Right renal pelvis (tissue), 4 donors: ENCODE measurements at regions not wholly inside any gene's neighbourhood (a gene's known extent, or its start where the extent isn't known, plus 50 kb on each side); places are given as distances from the start of the nearest gene placed in this dataset.
"Not testable (repeated sequence)": the region's sequence is repeated elsewhere in the genome, so short reads cannot be mapped to it uniquely, and the experiment has no call there.

Experiments used
- DNase-seq, 4 donors: peaks; one replicate each; pipeline ENCODE4 v3.0.0-alpha.2; 2013; ENCODE audit warnings: low read depth in 4 of 4, low spot score in 3 of 4, missing footprints in 1 of 4

DNA sequence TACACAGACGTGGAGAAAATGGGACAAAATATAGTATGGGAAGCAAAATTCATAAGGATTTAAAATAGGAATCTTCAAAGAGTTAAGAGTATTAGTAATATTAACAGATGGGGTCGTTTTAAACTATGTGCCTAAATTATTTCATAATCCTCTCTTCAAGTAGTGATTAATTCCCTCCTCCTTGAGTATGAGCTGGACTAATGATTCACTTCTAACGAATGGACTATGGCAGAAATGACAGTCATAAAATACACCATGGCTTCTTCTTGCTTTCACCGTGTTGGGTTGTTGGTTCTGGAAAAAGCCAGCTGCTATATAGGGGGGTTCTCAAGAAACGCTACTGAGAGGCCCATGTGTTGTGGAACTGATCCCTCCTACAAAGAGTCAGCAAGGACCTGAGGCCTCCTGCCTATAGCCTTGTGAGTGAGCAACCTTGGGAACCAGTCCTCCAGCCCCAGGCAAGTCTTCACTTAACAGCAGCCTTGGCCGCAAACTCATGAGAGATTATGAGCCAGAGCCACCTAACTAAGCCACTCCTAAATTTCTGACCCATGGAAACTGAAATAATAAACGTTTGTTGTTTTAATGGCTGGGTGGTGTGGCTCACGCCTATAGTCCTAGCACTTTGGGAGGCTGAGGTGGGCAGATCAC lies 64.8 kb upstream of the ABHD2 start:
- DNase-seq: no peak

DNA sequence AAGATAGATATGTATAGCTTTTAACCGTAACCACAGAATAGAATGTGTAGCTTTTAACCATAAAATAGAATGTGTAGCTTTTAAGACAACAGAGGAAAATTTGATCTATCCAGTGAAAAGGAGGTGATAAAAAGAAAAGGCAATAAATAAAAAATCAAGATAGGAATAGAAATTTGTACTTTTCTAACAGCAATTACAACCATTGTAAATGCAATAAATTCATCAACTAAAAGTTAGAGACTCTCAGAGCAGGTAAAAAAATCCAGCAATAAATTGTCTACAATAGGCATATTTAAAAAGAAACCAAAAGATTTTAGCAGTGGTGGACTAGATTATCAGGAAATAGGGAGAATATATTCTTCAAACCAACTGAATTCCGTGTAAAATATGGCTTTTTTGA lies 63.8 kb upstream of the ABHD2 start:
- no peak for DNase-seq

GRCh38 chr15:89026167-89026566 lies 62.1 kb upstream of the ABHD2 start:
- no peak for DNase-seq

DNA sequence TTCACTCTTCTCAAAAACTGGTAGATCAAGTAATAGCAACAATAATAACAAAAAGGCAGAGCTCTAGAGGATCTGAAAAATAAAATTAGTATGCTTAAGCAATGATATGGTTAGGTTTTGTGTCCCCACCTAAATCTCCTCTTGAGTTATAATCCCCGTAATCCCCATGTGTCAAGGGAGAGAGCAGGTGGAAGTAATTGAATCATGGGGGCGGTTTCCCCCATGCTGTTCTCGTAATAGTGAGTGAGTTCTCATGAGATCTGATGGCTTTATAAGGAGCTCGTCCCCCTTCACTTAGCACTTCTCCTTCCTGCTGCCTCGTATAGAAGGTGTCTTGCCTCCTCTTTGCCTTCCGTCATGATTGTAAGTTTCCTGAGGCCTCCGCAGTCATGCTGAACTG lies 60.2 kb upstream of the ABHD2 start:
- DNase-seq: no peak

DNA sequence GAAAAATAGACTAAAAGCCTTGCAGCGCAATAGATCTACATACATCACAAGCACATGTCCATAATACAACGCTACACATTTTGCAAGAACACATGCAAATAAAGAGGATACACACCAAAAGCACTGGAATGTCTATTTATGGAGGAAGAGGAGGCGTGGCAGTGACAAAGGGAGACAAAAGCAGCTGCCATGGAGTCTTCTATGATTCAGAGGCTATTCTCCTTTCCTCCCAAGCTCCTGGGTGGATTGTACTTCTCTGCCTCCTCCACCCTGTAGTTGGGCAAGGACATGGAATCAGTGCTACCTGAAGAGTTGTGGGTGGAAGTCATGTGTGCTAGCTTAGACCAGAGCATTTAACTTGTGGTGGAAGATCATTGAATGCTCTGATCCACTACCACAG lies 57.9 kb upstream of the ABHD2 start:
- no peak for DNase-seq

GRCh38 chr15:89031637-89032285 lies 56.5 kb upstream of the ABHD2 start:
- not testable (repeated sequence) for DNase-seq

DNA sequence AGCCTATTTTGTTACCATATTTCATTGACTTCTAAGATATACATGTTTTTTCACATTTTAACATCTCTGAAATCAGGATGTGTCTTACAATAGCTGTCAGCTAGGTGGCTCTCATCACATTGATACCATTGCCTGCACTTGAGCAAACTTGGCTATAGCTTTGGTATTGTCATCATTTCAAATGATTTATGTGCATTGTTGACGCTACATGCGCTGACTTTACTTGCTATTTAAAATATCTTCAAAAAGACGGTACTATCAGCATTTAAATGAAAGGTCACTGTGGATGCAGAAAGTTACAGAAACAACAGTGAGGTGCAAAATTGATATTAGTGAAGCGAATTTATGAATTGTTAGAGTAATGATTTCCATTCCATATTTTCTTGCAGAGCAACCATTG lies 54.0 kb upstream of the ABHD2 start:
- DNase-seq: no peak

DNA sequence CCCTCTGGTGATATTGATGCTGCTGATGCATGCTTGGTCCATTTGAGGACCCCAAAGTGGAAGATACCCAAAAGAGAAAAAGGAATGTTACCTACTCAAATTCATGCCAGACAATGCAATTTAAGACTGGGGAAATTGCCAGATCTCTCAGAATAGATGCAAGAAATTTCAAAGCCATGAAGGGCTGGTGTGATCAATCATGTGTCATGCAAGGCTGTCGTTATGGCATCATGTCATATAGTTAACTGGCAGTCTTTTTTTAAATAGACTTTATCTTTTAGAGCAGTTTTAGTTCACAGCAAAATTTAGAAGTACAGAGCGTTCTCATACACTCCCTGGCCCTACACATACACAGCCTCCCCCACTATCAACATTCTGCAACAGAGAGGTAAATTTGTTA lies 53.1 kb upstream of the ABHD2 start:
- DNase-seq: no peak

DNA sequence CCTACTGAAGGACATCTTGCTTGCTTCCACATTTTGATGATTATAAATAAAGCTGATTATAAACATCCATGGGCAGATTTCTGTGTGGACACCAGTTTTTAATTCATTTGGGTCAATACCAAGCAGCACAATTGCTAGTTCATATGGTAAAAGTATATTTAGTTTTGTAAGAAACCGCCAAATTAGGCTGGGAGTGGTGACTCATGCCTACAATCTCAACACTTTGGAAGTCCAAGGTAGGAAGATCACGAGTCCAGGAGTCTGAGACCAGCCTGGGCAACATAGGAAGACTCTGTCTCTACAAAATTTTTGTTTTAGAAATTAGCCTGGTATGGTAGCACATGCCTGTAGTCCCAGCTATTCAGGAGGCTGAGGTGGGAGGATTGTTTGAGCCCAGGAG lies 52.6 kb upstream of the ABHD2 start:
- no peak for DNase-seq

GRCh38 chr15:89038146-89038545 lies 50.1 kb upstream of the ABHD2 start:
- no peak for DNase-seq
